Left renal cortex interstitium (tissue), 4 donors: ENCODE measurements at regions not wholly inside any gene's neighbourhood (a gene's known extent, or its start where the extent isn't known, plus 50 kb on each side); places are given as distances from the start of the nearest gene placed in this dataset.

Source experiments
- DNase-seq, 4 donors: peaks; one replicate each; pipeline ENCODE4 v3.0.0-alpha.2; 2013; ENCODE audit warnings: low read depth in 4 of 4, low spot score in 2 of 4, missing footprints in 1 of 4

DNA sequence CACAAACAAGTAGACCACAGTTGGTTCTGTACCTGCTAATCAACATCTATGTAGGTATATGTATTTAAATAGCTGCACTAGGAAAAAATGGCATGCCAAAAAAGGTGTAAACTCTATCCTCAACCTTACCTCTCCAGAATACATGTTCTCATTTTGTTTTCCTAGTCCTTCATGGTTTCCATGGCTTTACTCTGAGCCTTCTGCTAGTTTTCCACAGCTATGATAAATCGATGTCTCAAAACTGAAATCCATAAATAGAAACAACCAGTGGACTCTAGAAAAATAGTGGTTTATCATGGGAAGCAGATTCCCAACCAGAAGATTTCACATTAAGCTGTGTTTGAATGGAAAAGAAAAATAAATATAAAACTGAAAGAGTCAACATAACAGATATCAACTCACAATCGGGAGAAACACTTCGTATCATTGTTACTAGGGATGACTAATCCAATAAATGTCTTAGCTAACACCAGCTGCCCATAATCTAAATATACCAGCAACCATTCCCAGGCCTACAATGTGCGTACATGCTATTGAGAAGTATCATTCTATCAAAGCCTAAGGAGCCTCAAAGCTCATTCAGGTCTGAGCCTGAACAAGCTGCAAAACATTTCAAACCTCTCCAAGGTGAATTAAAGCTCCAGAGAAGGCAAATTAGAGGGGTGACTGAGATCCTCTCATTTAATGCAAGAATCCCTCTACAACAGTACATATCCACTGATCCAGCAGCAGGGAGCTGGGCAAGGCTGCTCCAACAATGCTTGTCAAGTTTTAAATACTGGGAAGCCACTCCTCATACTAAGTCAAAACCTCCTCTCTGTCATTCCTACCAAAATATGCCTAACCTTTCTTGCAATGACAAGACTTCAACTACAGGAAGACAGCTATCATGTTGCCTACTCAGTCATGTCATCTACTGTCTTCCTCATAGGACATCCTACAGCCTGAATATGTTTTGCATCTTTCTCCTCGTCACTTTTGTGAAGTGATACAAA lies 90.2 kb downstream of the KCTD12 start:
- no peak for DNase-seq

- no peak for DNase-seq
Measured at GRCh38 chr13:76792731-76793347, 93.4 kb downstream of the KCTD12 start.

DNA sequence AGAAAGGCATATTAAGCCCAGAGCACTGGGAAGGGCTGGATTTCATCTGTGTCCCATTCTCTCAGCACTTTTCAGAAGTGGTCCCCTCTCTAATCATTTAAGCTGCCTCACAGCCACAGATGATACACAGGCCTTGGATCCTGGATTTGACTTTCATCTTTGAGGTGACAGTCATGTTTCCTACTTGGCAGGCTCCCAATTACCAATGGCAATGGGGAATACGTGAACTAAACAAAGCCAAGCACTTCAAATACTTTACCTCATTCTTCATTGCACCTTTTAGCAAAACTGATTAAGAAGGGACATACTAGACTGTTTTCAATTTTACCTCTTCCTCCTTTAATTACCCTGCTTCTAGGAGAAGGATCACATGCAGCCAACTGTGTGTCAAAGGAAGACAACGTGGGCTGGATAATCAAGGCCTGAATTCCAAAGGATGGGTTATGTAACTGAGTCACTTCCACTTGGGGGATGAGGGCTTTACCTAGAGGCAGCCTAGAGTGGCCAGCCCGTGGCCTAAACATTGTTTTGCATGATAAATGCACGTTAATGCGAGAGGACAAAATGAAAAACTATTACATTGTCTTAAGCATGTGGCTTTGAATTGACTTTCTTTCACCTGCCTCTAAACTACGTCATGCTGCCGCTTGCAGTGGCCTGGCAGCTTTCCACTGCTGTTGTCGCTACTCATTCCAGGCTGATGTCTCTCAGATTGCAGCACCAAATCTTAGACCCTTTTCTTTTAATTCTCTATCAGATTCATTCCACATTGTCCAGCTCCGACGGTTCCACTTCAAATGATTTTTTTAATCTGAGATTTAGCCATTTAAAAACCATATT lies 95.0 kb downstream of the KCTD12 start:
- DNase-seq, result no peak

DNA sequence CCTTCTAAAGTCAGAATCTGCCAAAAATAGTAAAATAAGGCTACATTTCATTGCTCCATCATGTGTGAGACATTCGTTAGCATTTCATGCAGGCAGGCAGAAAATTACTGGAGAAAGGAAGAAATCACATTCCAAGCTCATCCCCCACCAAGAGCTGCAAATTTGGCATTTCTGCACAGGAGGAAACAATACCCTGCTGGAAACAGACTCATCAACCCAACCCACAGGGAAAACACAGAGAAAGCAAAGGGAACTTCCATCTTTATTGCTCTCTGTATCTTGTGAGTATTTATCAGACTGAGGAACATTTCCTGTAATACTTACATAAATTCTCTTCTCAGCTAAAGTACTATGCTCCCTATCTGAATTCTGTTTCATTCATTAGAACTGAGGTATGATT lies 95.7 kb downstream of the KCTD12 start:
- no peak for DNase-seq

GRCh38 chr13:76783798-76784197 lies 102.4 kb downstream of the KCTD12 start:
- no peak for DNase-seq

DNA sequence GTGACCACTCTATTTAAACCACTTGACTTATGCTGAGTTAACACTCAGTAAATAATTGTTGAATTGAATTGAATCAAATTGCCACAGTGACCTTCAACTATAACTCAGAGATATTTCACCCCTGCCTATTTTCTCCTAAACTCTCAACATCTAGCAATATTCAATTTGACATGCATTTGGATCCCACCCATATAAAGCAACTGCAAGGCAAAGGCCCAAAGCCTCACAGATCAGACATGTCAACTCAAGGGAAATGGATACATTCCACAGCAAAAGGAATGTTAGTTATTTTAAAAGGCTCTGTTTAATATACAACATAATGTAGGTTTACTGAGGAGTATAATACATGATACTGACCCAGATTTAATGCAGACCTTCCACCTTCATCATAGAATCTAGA lies 107.4 kb downstream of the KCTD12 start:
- DNase-seq, result no peak

DNA sequence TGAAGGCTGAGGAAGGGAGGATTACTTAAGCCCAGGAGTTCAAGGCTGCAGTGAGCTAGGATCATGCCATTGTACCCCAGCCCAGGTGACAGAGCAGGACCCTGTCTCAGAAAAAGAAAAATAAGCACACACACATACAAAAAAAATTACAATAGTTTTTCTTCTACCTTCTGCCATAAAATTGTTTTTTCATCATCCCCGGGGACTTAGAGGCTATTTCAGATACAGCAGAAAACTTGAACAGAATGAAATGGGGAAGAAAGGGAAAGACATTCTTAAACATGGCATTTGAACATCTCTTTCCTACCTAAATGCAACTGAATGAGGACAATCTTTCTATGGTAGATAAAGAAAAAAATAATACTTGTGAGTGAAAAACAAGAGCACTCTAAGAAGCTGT lies 109.1 kb downstream of the KCTD12 start:
- DNase-seq, result no peak

DNA sequence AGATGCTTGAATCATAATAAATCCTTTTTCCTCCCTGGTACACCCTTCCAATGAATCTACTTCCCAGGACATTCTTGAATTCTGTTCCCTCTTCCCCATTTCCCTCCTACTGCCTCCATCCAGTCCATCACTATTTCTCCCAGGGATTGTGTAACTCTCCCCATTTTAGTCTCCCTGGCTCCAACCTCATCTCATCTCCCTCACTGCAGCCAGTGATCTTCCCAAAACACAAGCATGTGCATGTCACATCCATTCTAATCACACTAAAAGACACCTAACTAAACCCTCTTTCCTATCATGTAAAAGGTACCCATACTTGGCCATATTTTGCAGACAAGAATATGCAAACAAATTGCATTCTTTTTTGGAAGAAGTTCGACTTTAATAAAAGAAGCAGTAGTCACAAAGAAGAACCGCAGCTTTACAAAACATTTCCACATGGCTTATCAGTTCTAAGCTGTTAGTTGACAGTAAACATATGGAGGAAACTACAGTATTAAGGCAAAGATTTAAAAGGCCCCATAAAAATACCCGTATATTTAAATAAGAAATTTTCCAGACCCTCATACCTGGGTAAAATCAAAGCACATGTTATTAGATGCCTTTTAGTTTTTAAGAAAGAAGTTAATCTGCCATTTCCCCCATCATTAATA lies 111.0 kb downstream of the KCTD12 start:
- no peak for DNase-seq

- DNase-seq, result peak in 1 of 4 donors; percentile 24
Measured at GRCh38 chr13:76773448-76774094, 112.6 kb downstream of the KCTD12 start.

DNA sequence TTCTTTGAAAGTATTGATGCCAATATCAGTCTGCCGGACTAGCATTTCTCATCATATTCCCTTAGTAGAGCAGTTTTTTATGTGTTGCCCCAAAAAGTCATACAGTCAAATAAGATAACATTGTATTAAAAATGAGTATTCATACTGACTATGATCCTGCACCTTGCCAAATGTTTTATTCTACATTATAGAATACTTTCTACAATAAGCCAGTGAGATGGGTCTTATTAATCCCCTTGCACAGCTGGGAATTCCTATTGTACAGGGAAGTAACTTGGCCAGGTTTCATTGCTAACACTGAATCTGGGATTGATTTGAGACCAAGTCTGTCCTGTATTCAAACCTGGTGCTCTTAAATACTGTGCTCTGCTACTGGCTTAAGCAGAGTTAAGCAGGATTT lies 114.0 kb downstream of the KCTD12 start:
- DNase-seq, result no peak

DNA sequence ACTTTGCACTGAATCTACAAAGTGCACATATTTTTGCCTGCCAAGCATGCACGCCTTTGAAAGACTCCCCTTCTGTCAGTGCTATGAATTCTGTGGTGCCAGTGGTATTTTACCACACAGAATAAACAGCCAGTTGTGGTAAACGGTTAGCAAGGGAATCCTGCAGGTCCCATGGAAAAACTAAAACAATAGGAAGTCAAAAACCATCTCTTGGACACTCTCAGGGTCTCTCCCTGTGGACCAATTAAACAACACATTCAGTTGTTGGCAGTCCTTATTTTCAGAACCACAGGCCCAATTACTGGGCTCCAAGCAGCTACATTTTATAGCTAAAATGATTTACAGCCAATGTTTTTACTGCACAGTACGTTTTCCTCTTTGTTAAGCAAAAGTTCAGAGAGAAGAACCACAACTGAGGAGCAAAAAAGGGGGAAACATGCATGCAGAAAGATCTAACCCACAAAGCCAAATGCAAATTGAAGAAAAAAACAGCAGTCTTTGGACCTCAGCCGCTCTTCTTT lies 116.9 kb downstream of the KCTD12 start:
- DNase-seq, result no peak

- DNase-seq, result no peak
Measured at GRCh38 chr13:76768384-76768783, 117.8 kb downstream of the KCTD12 start.

- DNase-seq, result no peak
Measured at GRCh38 chr13:76764916-76765315, 121.3 kb downstream of the KCTD12 start.

- DNase-seq, result no peak
Measured at GRCh38 chr13:76764429-76764828, 121.8 kb downstream of the KCTD12 start.

DNA sequence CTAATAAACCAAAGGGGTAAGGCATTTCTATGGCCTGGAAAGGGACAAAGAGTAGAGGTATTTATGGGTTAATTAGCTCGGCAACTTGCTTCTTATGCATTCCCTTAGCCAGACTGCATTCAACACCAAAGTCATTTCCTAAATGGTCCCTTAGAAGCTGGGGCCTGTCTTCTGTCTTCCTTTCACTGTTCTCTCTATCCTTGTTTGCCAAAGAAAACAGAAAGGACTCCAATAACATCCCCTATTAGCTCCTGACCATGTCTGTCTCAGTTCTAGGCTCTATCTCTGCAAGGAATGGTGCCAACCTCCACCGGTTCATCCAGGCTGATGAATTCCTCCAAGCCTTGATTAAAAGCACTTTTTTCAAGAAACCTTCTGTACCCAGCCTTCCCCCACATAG lies 123.5 kb downstream of the KCTD12 start:
- DNase-seq, result no peak

DNA sequence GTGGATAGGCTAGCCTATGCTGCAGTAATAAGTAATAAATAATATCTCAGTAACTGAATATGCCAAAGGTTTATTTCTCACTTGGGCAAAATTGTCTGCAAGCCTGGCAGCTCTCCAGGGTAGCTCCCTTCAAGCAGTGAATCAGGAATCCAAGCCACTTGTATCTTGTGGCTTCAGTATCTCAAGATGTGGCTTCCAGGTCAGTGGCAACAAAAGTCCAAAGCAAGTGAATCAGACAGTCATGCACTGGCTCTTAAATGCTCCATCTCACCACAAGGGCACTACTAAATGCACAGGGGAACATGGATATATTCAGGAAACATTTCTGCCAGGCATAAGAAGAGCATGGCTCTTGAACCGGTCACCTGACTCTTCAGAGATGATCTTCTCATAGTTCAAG lies 126.3 kb downstream of the KCTD12 start:
- DNase-seq, result no peak

DNA sequence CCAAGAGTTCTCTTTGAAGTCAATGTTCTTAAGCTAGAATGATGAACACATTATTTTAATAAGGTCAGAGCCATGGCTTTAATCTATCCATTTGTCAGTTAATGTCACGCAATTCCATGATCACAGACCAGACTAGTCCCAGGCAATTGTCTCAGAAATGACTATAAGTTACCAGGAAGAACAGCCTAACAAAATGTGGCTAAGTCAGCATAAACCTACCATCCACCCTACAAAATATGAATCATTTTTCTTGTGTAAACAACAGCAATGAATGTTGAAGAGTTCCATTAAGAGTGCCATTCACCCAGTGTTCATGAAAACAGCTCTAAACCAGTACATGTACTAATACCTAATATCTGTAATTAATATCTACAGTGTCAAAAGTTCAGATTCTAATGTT lies 127.5 kb downstream of the KCTD12 start:
- no peak for DNase-seq

- DNase-seq, result no peak
Measured at GRCh38 chr13:76758257-76758656, 127.9 kb downstream of the KCTD12 start.

- no peak for DNase-seq
Measured at GRCh38 chr13:76756451-76756850, 129.8 kb downstream of the KCTD12 start.

GRCh38 chr13:76754414-76754813 lies 131.8 kb downstream of the KCTD12 start:
- DNase-seq, result no peak
